ENCODE measurements at regions not wholly inside any gene's neighbourhood (a gene's known extent, or its start where the extent isn't known, plus 50 kb on each side); places are given as distances from the start of the nearest gene placed in this dataset.

- no peaks in the 10 kb centered on the region for H3K27me3 ChIP-seq
- H3K4me1 ChIP-seq = no peaks in the 10 kb centered on the region
- no peak overlapping the region for H3K4me3 ChIP-seq
- H3K27ac ChIP-seq = no peak overlapping the region
- no peak for TF ChIP-seq CTCF (IDR thresholded peaks at IDR 0.05)
- intact Hi-C loops (cut with DNase I; ENCODE audit: low total_unique reads) = no loop called here
- DNase-seq = no peak
- no peaks in the 10 kb centered on the region for H3K9me3 ChIP-seq
- no peaks in the 10 kb centered on the region for H3K36me3 ChIP-seq
Measured at GRCh38 chr5:159481751-159482150, 151.5 kb upstream of the IL12B start.

- Histone ChIP-seq H3K9me3 (no peaks in the 10 kb centered on the region), H3K4me1 (no peaks in the 10 kb centered on the region), H3K36me3 (no peaks in the 10 kb centered on the region), H3K27me3 (no peaks in the 10 kb centered on the region), H3K27ac (no peak overlapping the region), H3K4me3 (no peak overlapping the region)
- no peak for TF ChIP-seq CTCF (IDR thresholded peaks at IDR 0.05)
- no peak for DNase-seq
- intact Hi-C loops (cut with DNase I; ENCODE audit: low total_unique reads) = no loop called here
Measured at GRCh38 chr5:159486836-159487235, 156.5 kb upstream of the IL12B start.

- TF ChIP-seq CTCF (IDR thresholded peaks at IDR 0.05) = no peak
- Histone ChIP-seq H3K27me3 (no peaks in the 10 kb centered on the region), H3K36me3 (no peaks in the 10 kb centered on the region), H3K9me3 (no peaks in the 10 kb centered on the region), H3K4me1 (no peaks in the 10 kb centered on the region), H3K4me3 (no peak overlapping the region), H3K27ac (no peak overlapping the region)
- intact Hi-C loops (cut with DNase I; ENCODE audit: low total_unique reads) = no loop called here
- DNase-seq = no peak
Measured at GRCh38 chr5:159488516-159488915, 158.2 kb upstream of the IL12B start.

- no peak for TF ChIP-seq CTCF (IDR thresholded peaks at IDR 0.05)
- no peak for DNase-seq
- no peaks in the 10 kb centered on the region for H3K4me1 ChIP-seq
- no peak overlapping the region for H3K4me3 ChIP-seq
- H3K27me3 ChIP-seq = no peaks in the 10 kb centered on the region
- intact Hi-C loops (cut with DNase I; ENCODE audit: low total_unique reads) = loop anchor here (5.0 kb wide), 1 partner anchor 58 kb away; no protein-coding TSS in a partner anchor
- no peak overlapping the region for H3K27ac ChIP-seq
- no peaks in the 10 kb centered on the region for H3K36me3 ChIP-seq
- no peaks in the 10 kb centered on the region for H3K9me3 ChIP-seq
Measured at GRCh38 chr5:159489779-159490178, 159.5 kb upstream of the IL12B start.

- H3K9me3 ChIP-seq = no peaks in the 10 kb centered on the region
- no peak overlapping the region for H3K27ac ChIP-seq
- DNase-seq = no peak
- no peak overlapping the region for H3K4me3 ChIP-seq
- no peaks in the 10 kb centered on the region for H3K4me1 ChIP-seq
- no peak for TF ChIP-seq CTCF (IDR thresholded peaks at IDR 0.05)
- H3K27me3 ChIP-seq = no peaks in the 10 kb centered on the region
- intact Hi-C loops (cut with DNase I; ENCODE audit: low total_unique reads) = loop anchor here (5.0 kb wide), 1 partner anchor 57 kb away; no protein-coding TSS in a partner anchor
- H3K36me3 ChIP-seq = no peaks in the 10 kb centered on the region
Measured at GRCh38 chr5:159490507-159490906, 160.2 kb upstream of the IL12B start.

GRCh38 chr5:159493696-159494095 is 163.4 kb upstream of the IL12B start:
- no peak for TF ChIP-seq CTCF (IDR thresholded peaks at IDR 0.05)
- H3K4me3 ChIP-seq = no peak overlapping the region
- no peaks in the 10 kb centered on the region for H3K9me3 ChIP-seq
- H3K36me3 ChIP-seq = no peaks in the 10 kb centered on the region
- no peak for DNase-seq
- no peak overlapping the region for H3K27ac ChIP-seq
- H3K27me3 ChIP-seq = no peaks in the 10 kb centered on the region
- no peaks in the 10 kb centered on the region for H3K4me1 ChIP-seq
- intact Hi-C loops (cut with DNase I; ENCODE audit: low total_unique reads) = loop anchor here (5.0 kb wide), 1 partner anchor 54 kb away; no protein-coding TSS in a partner anchor
